ENCODE measurements at regions not wholly inside any gene's neighbourhood (a gene's known extent, or its start where the extent isn't known, plus 50 kb on each side); places are given as distances from the start of the nearest gene placed in this dataset.

DNA sequence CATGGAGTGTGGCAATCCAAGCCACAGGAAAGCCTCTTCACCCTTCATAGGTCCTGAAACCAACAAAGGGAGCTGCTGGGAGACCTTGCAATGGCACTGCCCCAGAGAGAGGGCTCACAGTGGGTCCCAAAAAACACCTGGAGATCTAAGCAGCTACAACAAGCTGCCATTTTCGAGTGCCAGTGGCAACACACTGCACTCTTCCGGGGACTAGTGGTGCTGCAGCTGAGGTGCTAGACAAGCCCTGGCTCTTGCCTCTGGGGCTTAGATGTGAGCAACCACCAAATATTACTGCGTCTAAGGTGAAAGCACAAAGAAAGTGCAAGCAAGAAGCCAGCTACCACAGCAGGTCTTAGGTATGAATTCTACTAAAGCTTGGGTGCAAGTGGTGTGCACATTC, 192.9 kb downstream of the NOL4 start:
- DNase-seq (ENCODE audit: low read depth): no peak

DNA sequence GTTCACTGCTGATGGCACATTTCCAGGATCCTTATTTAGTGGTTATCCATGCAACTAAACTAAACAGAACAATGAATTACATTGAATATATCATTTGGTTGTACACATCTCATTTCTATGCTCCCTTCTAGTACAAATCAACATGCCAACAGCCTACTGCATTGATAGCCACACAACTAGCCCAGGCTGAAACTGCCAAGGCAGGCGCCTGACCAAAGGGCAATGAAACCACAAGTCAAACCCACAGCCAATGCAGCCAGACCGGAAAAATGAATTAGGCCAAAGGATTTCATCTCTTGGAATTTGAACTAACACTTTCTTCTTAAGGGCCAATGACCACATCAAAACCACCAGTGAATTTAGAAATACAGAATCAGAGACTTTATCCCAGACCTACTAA, 196.4 kb downstream of the NOL4 start:
- no peaks in the 10 kb centered on the region for H3K27me3 ChIP-seq (replicated peaks; ENCODE audit: control insufficient read depth, insufficient read depth, low read length)
- H3K9me3 ChIP-seq (ENCODE audit: control insufficient read depth, low read length): no peaks in the 10 kb centered on the region
- no peak overlapping the region for H3K9ac ChIP-seq (ENCODE audit: low read length)
- H3K4me1 ChIP-seq (ENCODE audit: control insufficient read depth, insufficient read depth, low read length): no peaks in the 10 kb centered on the region
- no peak overlapping the region for H3K4me3 ChIP-seq (ENCODE audit: low read length)
- H3K36me3 ChIP-seq (ENCODE audit: control insufficient read depth, insufficient read depth, low read length, severe bottlenecking): no peaks in the 10 kb centered on the region
- no peak for DNase-seq (ENCODE audit: low read depth)

More for the DNA sequence above, 192.9 kb downstream of the NOL4 start:
- Histone ChIP-seq H3K9ac (ENCODE audit: low read length) (no peak overlapping the region), H3K9me3 (ENCODE audit: control insufficient read depth, low read length) (no peaks in the 10 kb centered on the region), H3K27me3 (replicated peaks; ENCODE audit: control insufficient read depth, insufficient read depth, low read length) (no peaks in the 10 kb centered on the region), H3K4me1 (ENCODE audit: control insufficient read depth, insufficient read depth, low read length) (no peaks in the 10 kb centered on the region), H3K4me3 (ENCODE audit: low read length) (no peak overlapping the region), H3K36me3 (ENCODE audit: control insufficient read depth, insufficient read depth, low read length, severe bottlenecking) (no peaks in the 10 kb centered on the region)

DNA sequence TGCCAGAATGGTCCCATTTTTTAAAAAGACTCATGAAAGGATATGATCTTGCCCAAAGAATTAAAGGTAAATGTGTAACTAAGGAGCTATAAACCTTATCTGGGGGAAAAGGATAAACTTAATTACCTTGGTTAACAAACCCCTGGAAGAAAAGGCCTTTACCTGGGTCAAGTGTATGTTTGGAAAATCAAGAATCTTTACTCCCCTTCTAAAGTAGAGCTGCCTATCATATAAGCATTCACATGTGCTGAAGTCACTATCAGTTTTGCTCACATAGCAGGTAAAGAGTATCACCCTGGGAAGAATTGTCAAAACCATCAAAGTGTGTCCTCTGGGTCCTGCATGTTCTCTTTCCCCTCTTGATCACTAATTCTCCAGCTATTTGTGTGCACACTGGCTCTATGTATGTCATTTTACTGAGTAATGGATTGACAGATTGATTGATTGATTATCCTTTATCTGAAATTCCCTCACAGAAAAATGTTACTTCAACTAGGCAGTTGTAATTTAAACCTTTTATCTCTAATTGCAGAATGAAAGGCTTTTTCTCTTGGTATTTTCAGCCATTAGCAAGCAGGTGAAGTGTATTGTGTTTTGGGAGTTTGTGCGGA, 199.4 kb downstream of the NOL4 start:
- Histone ChIP-seq H3K27me3 (replicated peaks; ENCODE audit: control insufficient read depth, insufficient read depth, low read length) (no peaks in the 10 kb centered on the region), H3K36me3 (ENCODE audit: control insufficient read depth, insufficient read depth, low read length, severe bottlenecking) (no peaks in the 10 kb centered on the region), H3K9me3 (ENCODE audit: control insufficient read depth, low read length) (no peaks in the 10 kb centered on the region), H3K9ac (ENCODE audit: low read length) (no peak overlapping the region), H3K4me1 (ENCODE audit: control insufficient read depth, insufficient read depth, low read length) (no peaks in the 10 kb centered on the region), H3K4me3 (ENCODE audit: low read length) (no peak overlapping the region)
- DNase-seq (ENCODE audit: low read depth): no peak

DNA sequence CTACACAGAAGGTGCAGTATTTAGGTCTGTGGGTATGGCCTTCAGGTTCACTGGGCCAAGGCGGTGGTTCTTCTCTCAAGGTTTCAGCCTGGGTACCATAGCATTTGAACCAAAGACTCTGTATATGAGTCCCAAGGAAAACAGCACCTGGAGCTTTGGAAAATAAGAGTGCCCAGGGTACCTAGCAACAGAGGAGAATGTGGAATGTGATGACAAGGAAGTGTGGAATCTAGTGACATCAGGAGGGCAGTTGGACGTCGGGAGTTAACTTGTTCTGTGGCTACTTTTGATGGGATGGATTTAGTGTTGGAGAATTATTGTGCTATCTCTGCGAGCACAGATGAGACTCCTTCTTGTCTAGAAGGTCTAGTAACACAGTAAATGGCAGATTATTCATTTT, 201.2 kb downstream of the NOL4 start:
- no peaks in the 10 kb centered on the region for H3K4me1 ChIP-seq (ENCODE audit: control insufficient read depth, insufficient read depth, low read length)
- DNase-seq (ENCODE audit: low read depth): peak; percentile 7
- H3K36me3 ChIP-seq (ENCODE audit: control insufficient read depth, insufficient read depth, low read length, severe bottlenecking): no peaks in the 10 kb centered on the region
- no peak overlapping the region for H3K4me3 ChIP-seq (ENCODE audit: low read length)
- H3K9me3 ChIP-seq (ENCODE audit: control insufficient read depth, low read length): no peaks in the 10 kb centered on the region
- H3K9ac ChIP-seq (ENCODE audit: low read length): no peak overlapping the region
- no peaks in the 10 kb centered on the region for H3K27me3 ChIP-seq (replicated peaks; ENCODE audit: control insufficient read depth, insufficient read depth, low read length)

DNA sequence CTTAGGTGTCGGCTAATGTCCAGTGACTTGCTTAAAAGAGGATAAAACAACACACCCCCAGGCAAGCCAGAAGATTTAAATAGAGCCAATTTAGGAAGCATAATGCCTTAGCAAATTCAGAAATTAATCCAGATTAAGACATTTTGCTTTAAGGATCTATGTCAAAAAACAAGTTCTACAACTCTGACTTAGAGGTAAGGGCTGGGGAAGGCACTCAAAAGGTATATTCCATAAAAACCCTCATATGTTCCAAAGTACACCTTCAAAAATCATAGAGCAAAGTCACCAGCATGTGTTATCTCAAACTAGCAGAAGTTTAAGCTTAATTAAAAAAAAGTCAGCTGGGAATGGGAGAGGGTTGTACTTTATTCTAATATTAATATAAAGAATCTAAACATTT, 206.4 kb downstream of the NOL4 start:
- no peaks in the 10 kb centered on the region for H3K9me3 ChIP-seq (ENCODE audit: control insufficient read depth, low read length)
- no peak overlapping the region for H3K9ac ChIP-seq (ENCODE audit: low read length)
- H3K36me3 ChIP-seq (ENCODE audit: control insufficient read depth, insufficient read depth, low read length, severe bottlenecking): no peaks in the 10 kb centered on the region
- no peak for DNase-seq (ENCODE audit: low read depth)
- no peaks in the 10 kb centered on the region for H3K27me3 ChIP-seq (replicated peaks; ENCODE audit: control insufficient read depth, insufficient read depth, low read length)
- H3K4me3 ChIP-seq (ENCODE audit: low read length): no peak overlapping the region
- H3K4me1 ChIP-seq (ENCODE audit: control insufficient read depth, insufficient read depth, low read length): no peaks in the 10 kb centered on the region

DNA sequence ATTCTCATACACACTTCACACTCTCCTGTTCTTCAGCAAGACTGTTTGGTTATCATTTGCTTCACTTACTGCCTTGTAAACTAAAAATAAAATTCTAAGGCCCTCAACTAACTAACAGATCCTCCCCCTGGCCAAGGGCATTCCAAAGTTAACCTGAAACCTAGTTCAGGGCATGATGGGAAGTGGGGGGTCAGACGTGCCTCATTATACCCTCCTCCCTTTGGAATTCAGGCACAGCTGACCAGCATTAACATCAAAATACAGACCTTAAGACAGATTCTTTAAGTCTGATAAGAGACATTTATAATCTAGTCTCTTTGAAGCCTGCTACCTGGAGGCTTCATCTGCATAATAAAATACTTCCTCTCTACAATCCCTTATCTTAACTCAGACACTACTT, 221.0 kb downstream of the NOL4 start:
- Histone ChIP-seq H3K4me3 (ENCODE audit: low read length) (no peak overlapping the region), H3K4me1 (ENCODE audit: control insufficient read depth, insufficient read depth, low read length) (no peaks in the 10 kb centered on the region), H3K9ac (ENCODE audit: low read length) (no peak overlapping the region), H3K27me3 (replicated peaks; ENCODE audit: control insufficient read depth, insufficient read depth, low read length) (no peaks in the 10 kb centered on the region), H3K9me3 (ENCODE audit: control insufficient read depth, low read length) (no peaks in the 10 kb centered on the region), H3K36me3 (ENCODE audit: control insufficient read depth, insufficient read depth, low read length, severe bottlenecking) (no peaks in the 10 kb centered on the region)
- DNase-seq (ENCODE audit: low read depth): no peak

DNA sequence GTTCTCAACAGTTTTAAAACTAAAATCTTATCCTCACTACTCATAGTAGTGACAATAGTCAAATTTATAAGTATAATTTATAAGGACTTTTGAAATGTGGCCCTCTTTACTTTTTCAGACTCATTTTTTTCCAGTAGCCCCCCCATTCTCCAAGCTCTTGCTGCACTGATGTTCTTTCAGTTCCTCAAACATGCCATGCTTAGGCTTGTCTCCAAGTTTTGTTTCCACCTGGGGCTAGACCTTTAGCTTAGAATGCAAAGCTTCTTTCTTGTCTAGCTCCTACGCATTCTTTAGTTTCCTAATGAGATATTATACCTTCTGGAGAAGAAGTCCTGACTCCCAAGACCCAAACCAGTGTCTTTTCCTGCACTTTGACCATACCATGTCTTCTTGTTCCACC, 222.6 kb downstream of the NOL4 start:
- Histone ChIP-seq H3K9ac (ENCODE audit: low read length) (no peak overlapping the region), H3K36me3 (ENCODE audit: control insufficient read depth, insufficient read depth, low read length, severe bottlenecking) (no peaks in the 10 kb centered on the region), H3K4me1 (ENCODE audit: control insufficient read depth, insufficient read depth, low read length) (no peaks in the 10 kb centered on the region), H3K9me3 (ENCODE audit: control insufficient read depth, low read length) (no peaks in the 10 kb centered on the region), H3K4me3 (ENCODE audit: low read length) (no peak overlapping the region), H3K27me3 (replicated peaks; ENCODE audit: control insufficient read depth, insufficient read depth, low read length) (no peaks in the 10 kb centered on the region)
- DNase-seq (ENCODE audit: low read depth): no peak

DNA sequence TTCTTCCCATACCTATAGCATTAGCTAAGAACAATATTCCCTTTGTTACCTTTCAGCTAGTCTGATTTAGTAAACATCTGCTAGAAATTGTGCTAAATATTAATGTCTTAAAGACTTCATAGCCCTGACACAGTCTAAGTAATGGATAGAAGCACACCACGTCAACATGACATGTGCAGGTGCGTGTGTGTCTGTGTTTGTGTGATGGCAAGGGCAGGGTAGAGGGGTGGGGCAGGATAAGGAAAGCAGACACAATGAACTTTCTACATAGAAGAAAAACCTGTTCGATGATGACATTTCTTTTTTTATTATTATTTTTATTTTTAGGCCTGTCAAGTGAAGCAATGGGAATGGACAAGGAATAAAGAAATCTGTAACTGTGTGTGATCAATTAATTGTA, 223.3 kb downstream of the NOL4 start:
- no peaks in the 10 kb centered on the region for H3K36me3 ChIP-seq (ENCODE audit: control insufficient read depth, insufficient read depth, low read length, severe bottlenecking)
- H3K4me1 ChIP-seq (ENCODE audit: control insufficient read depth, insufficient read depth, low read length): no peaks in the 10 kb centered on the region
- H3K9me3 ChIP-seq (ENCODE audit: control insufficient read depth, low read length): no peaks in the 10 kb centered on the region
- H3K9ac ChIP-seq (ENCODE audit: low read length): no peak overlapping the region
- no peak for DNase-seq (ENCODE audit: low read depth)
- H3K4me3 ChIP-seq (ENCODE audit: low read length): no peak overlapping the region
- no peaks in the 10 kb centered on the region for H3K27me3 ChIP-seq (replicated peaks; ENCODE audit: control insufficient read depth, insufficient read depth, low read length)

DNA sequence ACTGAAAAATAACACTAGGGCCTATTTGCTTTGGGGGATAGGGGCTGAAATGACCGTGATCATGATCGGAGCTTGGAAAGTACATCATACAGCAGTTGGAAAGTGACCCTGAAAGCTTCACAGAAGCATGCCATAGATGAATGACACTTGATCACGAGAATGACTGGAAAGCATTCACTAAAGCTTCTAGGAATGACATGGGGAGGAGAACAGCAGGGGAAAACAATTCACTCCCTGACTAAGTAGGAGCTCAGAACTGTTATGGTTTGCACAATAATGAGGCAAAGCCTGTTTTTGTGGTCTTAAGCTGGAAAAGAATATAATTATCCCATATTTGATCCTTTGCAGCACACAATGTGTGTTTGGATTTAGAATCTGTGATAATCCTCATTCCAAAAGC, 237.5 kb downstream of the NOL4 start:
- no peaks in the 10 kb centered on the region for H3K4me1 ChIP-seq (ENCODE audit: control insufficient read depth, insufficient read depth, low read length)
- no peaks in the 10 kb centered on the region for H3K9me3 ChIP-seq (ENCODE audit: control insufficient read depth, low read length)
- H3K4me3 ChIP-seq (ENCODE audit: low read length): no peak overlapping the region

DNA sequence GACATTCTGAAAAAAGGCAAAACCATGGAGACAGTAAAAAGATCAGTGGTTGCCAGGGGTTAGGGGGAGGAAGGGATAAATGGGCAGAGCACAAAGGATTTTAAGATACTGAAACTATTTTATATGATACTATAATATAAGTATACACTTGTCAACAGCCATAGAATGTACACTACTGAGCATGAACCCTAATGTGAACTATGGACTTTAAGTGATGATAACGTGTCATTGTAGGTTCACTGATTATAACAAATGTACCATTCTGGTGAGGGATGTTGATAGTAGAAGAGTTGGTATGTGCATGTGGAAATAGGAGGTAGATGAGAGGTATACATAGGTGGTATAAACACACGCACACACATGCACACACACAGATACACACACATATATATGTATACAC, 241.6 kb downstream of the NOL4 start:
- Histone ChIP-seq H3K9me3 (ENCODE audit: control insufficient read depth, low read length) (no peaks in the 10 kb centered on the region), H3K4me1 (ENCODE audit: control insufficient read depth, insufficient read depth, low read length) (no peaks in the 10 kb centered on the region), H3K9ac (ENCODE audit: low read length) (no peak overlapping the region), H3K4me3 (ENCODE audit: low read length) (no peak overlapping the region), H3K27me3 (replicated peaks; ENCODE audit: control insufficient read depth, insufficient read depth, low read length) (no peaks in the 10 kb centered on the region), H3K36me3 (ENCODE audit: control insufficient read depth, insufficient read depth, low read length, severe bottlenecking) (no peaks in the 10 kb centered on the region)
- no peak for DNase-seq (ENCODE audit: low read depth)

More for the DNA sequence above, 237.5 kb downstream of the NOL4 start:
- no peaks in the 10 kb centered on the region for H3K36me3 ChIP-seq (ENCODE audit: control insufficient read depth, insufficient read depth, low read length, severe bottlenecking)
- no peak overlapping the region for H3K9ac ChIP-seq (ENCODE audit: low read length)
- DNase-seq (ENCODE audit: low read depth): no peak
- no peaks in the 10 kb centered on the region for H3K27me3 ChIP-seq (replicated peaks; ENCODE audit: control insufficient read depth, insufficient read depth, low read length)

DNA sequence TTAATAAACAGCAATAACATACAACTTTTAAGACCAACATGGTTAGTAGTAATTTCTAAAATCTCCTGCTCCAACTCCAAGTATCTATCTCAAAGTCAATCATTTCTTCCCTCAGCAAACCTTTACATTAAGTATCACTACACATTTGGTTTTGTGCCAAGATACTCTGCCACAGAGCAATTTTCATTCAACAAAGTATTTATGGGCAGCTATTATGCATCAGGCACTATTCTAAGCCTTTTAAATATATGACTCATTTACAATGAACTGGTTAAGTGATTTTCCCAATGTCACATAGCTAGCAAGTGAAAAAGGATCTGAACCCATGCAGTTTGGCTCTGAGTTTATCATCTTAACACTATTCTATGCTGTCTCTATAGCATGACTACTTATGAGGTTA, 264.3 kb downstream of the NOL4 start:
- H3K9ac ChIP-seq (ENCODE audit: low read length): no peak overlapping the region
- no peak overlapping the region for H3K4me3 ChIP-seq (ENCODE audit: low read length)
- no peaks in the 10 kb centered on the region for H3K4me1 ChIP-seq (ENCODE audit: control insufficient read depth, insufficient read depth, low read length)
- H3K27me3 ChIP-seq (replicated peaks; ENCODE audit: control insufficient read depth, insufficient read depth, low read length): peaks cover 4% of the 10 kb centered on the region
- H3K36me3 ChIP-seq (ENCODE audit: control insufficient read depth, insufficient read depth, low read length, severe bottlenecking): no peaks in the 10 kb centered on the region
- no peaks in the 10 kb centered on the region for H3K9me3 ChIP-seq (ENCODE audit: control insufficient read depth, low read length)
- no peak for DNase-seq (ENCODE audit: low read depth)

DNA sequence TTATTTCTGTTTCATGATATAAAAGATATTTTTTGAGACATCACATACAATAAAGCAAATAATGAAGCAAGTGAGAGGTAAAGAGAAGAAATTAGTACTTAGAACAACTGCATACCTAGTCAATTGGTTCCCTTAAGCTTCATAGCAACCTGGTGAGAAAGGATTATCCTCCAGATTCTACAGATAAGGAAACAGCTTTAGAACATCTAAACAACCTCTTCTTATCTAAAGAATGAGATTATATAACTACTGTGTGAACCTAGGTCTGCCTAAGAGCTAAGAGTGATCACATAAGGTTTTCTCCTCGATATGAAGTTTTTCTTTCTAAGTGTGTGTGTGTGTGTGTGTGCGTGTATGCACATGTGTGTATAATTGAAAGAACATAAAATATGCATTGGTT, 265.1 kb downstream of the NOL4 start:
- H3K36me3 ChIP-seq (ENCODE audit: control insufficient read depth, insufficient read depth, low read length, severe bottlenecking): no peaks in the 10 kb centered on the region
- no peak overlapping the region for H3K9ac ChIP-seq (ENCODE audit: low read length)
- DNase-seq (ENCODE audit: low read depth): no peak
- no peaks in the 10 kb centered on the region for H3K4me1 ChIP-seq (ENCODE audit: control insufficient read depth, insufficient read depth, low read length)
- no peak overlapping the region for H3K4me3 ChIP-seq (ENCODE audit: low read length)
- H3K9me3 ChIP-seq (ENCODE audit: control insufficient read depth, low read length): no peaks in the 10 kb centered on the region
- H3K27me3 ChIP-seq (replicated peaks; ENCODE audit: control insufficient read depth, insufficient read depth, low read length): peaks cover 4% of the 10 kb centered on the region

Data from adipocyte (in vitro differentiated cells).